UCSD-AML1 (cell line): ENCODE measurements at regions not wholly inside any gene's neighbourhood (a gene's known extent, or its start where the extent isn't known, plus 50 kb on each side); places are given as distances from the start of the nearest gene placed in this dataset.

Experiments used
- DNase-seq: peaks from one replicate; lab custom pipeline; 2025; ENCODE audit not compliant: unreplicated experiment; lab: John Stamatoyannopoulos, UW

DNA sequence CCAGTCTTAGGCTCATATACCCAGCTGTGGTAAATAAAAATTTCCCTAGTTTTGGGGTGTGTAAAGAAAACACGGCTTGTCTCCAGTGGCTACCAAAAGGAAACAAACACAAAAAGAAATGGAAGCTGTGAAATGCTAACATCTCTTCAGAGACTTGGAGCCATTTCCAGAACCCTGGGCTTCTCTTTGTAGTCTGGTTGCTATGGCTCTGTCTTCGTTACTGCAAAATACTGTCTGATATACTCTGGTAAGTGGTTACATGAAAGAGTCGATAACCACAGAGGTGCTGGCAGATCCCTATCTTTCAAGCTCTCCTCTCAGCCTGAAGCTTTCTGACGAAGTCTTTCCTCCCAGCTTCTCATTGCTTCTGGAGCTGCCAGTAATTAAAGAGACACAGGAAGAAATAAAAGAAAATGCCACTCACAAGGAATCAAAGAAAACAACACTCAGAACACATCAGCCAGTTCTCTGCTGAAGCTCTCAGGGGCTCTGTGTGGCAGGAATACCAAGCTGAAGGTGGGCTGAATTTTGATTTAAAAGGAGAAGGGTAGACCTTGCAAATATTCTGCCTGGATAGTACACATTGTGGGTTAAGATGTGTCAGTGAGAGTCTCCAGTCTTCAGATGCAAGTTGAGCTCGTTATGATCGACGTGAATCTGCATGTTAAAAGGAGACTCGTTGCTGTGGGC is 107.6 kb upstream of the FAM9C start:
- no peak for DNase-seq

DNA sequence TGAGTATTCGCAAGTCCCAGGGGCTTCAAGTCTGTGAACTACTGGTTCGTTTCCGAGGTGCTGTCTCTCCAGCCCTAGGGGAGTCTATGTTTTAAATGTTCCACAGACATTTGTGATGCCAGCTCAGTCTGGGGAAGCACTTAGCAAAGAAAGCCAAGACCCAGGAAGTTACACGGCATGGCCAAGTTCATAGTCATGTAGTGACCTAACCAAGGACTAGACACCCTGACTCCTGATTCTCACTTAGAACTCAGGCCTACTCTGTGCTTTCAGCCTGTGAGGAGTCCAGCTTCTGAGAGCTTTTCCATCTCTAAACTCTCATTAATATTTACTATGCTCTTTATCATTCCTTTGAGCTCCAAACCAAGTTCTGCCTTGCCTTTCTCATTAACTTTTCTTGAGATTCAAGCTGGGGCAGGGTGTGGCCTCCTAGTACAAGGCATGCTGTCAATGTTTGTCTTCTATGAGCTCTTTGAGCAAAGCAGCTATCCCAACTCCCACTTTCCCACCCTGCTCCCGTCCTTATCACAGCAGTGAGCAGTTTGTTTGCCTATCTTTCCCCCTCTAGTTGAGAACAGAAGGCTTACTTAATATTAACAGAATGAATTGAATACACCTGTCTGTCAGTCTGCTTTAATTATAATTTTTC is 105.4 kb upstream of the FAM9C start:
- DNase-seq: no peak

DNA sequence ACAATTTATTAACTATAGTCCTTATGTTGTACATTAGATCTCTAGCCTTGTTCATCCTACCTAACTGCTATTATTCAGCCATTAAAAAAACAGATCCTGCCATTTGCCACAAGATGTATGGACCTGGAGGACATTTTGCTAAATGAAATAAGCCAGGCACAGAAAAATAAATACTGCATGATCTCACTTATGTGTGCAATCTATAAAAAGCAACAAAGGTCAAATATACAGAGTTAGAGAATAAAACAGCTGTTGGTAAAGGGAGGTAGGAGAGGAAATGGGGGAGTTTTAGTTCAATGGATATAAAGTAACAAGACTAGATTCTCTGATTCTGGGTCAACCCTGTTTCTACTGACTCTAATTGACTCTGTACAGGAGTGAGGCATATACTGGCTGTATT is 103.3 kb upstream of the FAM9C start:
- no peak for DNase-seq

DNA sequence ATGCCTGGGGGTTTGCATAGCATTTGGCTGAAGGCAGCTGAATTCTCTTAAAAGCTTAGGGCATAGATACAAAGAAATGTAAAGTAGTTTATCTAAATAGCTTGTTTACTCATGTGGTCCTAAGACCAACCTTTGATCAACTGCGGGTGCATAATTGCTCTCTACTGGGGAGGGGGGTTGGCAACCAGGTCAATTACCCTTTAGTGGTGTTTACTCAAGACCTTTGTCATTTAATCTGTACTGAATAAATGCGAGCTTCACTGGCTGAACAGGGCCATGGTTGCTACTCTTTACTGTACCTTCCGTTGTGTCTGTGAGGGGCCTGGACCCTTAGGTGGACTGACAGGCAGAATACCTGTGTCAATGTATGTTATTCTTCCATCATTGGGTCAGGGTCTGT is 102.7 kb upstream of the FAM9C start:
- DNase-seq: no peak

DNA sequence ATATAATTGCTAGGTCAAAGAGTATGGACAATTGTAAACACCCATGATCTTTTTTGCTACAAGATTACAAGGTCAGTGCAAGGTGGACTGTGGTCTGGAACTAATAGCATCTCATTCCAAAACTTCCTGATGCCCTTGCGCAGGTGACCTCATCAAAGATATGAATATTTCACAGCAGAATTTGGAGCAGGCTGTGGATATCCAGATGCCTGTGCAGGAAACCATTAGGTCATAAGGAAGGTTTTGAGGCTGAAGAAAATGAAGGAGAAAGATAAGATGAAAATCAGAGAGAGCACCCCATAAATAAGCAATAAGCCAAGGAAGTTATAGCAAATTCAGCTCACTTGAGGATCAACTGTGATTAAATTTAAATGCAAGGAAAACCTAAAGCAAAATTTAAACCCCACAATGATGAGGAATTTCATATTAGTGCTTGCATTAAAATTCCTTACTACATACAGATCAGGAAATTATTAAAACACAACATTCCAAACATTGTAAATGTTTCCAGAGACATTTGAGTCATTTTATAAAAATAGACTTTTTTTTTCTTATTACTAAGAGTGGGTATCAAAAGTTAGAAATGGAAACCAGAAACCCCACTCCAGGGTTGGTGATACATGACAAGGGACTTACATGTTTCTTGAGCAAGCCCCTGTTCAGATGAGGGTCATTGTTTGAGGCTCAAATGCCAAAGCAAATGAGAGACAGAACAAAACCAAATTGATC is 100.7 kb upstream of the FAM9C start:
- no peak for DNase-seq

DNA sequence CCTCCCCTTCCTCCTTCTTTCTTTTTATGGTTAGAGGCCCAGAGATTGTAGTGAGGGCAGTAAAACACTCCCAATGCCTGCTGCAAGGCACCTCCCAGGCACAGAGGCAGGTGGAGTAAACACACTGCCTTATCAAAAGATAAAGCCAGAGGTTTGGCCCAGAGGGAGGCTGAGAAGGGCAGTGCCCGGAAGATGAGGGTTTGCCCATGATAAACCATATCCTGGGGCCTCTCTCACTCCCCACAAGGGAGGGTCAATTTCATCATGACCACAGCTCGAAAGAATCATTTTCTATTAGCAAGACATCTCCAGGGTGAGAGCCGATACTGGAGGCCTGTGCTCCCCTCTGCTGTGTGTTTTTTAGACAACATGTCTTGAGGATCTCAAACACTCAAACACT is 98.5 kb upstream of the FAM9C start:
- DNase-seq: peak; percentile 42

DNA sequence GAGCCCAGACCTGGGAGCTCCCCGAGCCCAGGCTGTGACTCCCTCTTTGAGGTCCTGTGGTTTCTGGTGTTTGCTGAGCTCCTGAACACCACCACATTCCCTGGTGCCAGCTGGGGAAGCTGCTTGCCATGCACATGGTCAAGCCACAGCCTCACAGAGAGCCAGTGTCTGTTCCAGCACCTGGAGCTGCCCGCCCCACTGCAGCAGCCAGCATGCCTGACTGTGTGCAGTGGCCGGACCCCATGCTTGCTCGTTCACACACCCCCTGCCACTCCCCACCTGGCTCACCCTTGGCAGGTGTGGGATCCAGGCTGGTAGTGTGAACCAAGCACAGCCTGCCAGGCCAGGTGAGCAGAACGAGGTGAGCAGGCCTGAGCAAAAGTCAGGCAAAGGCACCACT is 95.6 kb upstream of the FAM9C start:
- no peak for DNase-seq

DNA sequence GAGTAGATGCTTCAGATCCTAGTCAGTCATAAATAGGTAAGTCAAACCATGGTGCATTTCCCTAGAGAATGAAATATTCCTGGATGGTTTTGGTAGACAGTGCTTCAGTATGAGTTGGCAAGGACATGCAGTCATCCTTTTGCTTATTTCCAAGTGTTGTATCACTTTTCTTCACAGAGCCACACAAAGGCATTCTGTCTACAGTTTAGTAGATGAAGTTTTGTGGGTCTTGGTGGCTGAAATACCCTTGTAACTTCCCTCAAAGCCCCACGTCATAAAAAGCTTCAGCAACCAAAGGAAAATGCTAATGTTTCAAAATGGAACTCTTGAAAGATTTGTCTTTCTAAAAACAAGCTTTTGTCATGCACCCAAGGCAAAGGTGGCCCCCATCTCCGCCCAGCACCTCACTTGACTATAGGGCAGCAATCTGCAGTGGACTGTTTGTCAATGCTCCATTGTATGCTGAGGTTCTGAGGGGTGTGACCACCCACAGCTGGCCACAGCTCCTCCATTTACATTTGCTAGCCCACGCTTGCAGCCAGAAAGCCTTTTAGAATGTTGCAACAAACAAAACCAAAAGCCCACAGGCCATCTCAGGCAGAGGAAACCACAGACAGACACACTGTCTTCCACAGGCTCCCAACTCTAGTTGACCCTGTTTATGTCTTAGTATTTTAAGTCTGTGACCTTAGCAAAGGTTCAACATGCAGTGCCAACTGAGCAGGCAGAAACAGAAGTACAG is 87.1 kb upstream of the FAM9C start:
- peak; percentile 22 for DNase-seq

DNA sequence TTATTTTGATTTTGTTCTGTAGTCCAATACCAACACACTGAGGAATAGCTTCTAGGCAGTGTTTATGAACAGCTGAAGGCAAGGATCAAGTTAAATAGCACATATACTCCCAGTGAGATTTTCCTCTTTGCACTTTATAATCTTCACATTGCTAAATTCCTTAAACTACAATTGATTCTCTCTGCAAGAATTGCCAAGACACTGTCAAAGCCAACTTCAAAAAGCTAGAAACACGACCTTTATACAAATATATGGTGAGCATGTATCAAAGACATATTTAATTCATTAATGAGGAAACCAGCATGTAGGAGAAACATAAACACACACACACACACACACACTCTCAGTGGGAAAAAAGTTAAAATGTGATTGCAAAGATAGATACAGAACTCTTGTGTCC is 86.4 kb upstream of the FAM9C start:
- DNase-seq: no peak

DNA sequence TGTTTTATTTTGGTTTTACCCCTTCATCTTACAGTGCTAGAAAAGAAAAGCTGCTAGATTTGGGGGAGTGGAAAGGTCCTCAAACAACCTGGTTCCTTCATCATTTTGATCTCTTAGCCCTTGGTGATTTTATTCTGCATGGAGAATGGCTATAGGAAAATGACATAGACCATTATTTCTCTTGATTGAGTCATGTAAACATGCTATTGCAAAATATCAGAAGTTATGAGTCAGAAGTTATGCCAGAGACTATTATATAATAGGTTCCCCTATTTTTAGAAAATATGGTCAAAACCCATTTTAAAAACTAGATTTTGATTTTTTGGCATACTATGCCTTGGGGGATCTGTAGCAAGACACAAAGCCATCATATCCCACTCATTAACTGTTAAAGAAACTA is 83.7 kb upstream of the FAM9C start:
- no peak for DNase-seq

DNA sequence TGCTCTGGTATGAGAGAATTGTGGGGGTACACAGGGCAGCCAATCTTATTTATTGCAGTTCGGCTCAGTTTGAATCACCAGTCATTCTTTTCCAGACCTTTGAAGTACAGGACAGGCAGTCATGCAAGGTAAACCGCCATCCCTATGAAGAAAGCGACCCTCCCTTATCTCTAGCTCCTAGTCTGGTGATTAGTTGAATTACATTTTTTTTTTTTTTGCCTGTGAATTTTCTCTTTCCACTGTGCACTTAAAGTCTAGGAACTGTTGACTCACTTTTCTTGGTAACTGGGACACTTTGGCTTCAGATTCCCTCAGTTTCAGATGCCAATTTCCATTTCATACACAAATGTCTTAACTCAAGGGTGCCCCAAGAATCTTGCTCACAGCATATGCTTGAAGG is 82.4 kb upstream of the FAM9C start:
- DNase-seq: no peak

DNA sequence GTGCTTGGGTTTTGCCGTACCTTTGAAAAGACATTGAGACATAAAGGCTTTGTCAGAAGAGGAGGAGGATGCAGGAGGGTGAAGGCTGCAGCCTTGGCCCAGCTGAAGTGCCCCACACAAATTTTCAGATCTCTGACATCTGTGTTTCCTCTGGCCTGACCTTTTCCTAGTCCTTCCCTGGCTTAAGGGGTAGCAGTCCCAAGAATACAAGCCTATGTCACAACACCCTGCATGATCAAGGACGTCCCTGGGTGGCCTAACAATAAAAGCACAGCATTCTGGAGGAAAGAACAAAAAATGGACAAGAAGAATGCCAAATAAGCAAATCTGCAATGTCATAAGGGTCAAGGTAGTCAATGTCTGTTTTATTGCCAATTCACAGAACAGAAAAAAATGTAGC is 80.8 kb upstream of the FAM9C start:
- no peak for DNase-seq

DNA sequence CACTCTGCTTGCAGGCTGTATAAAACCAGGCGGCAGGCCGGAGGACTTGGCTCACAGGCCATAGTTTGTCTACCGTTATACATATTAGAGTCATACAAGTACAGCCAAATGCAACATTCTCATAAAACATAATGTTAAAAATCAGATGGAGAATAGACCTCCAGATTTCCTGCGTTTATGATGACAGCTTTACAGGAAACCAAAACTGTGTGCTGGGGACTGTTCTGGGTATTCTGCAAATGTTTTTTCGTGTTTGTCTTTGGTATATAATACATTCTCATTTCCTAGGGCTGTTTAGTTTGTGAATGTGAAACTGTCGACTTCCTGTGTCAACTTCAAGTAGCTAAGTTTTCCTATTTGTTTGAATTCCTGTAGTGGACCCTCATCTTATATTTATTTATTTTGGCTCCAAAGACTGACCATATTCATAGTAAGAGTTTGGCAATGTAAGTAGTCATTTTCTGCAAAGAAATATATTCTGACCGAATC is 79.5 kb upstream of the FAM9C start:
- no peak for DNase-seq

DNA sequence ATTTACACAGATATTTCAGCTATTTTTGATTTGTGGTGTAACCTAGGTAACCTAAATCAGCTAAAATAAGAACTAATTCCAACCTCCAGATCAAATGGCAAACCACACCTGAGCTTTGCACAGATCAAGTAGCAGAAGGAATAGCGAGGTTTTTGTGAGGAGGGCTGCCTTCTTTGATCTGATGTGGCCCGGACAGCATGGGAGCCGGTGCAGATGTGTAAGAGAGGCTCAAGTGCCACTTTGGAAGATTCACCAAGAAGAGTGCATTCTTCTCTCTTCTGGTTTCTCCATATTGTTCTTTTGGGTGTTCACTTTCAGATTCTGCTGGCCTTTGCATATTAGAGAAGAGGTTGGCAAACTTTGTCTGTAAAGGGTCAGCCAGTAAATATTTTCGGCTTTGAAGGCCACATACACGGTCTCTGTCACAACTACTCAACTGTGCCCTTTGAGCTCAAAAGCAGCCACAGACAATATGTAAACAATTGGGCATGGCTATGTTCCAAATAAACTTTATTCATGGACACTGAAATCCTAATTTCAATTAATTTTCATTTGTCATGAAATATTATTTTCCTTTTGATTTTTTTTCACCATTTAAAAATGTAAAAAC is 78.9 kb upstream of the FAM9C start:
- DNase-seq: no peak

DNA sequence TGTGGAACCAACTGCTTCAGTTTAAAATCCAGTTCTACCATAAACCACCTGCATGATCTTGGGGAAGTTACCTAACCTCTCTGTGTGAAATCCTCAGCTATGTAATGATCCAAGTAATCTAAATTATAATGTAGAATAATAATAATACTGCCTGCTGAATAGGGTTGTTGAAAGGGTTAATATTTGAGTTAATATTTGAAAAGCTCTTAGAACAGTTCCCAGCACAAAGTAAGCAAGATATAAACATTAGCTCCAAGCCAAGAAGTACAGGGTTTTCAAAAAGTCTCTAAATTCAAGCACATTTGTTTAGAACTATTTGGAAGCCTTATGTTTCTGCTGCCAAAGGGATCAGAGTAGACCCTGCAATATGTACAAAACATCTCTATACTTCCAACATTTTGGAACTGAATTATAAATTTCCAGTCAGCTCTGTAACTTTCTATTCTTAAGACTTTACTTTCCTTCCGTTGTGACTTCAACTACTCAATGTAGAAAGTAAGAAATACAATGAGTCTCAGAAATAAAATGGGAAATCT is 76.7 kb upstream of the FAM9C start:
- no peak for DNase-seq

DNA sequence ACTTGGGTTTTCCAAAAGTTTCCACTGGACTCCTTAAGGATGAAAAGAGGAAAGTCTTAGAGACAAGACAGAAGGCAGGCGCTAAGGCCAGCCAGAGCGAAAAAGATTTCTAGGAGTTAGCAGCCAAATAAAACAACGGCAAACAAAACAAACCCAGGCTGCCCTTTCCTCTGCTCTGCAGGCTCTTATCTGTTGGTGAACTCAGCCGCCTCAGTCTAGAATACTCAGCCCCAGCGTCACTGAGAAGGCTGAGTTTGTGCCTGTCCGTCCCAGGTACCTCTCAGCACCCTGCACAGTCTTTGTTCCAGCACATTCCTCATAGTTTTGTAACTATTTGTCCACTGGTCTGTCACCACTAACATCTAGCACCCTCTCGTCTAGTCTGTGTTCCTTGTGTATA is 75.6 kb upstream of the FAM9C start:
- DNase-seq: no peak

DNA sequence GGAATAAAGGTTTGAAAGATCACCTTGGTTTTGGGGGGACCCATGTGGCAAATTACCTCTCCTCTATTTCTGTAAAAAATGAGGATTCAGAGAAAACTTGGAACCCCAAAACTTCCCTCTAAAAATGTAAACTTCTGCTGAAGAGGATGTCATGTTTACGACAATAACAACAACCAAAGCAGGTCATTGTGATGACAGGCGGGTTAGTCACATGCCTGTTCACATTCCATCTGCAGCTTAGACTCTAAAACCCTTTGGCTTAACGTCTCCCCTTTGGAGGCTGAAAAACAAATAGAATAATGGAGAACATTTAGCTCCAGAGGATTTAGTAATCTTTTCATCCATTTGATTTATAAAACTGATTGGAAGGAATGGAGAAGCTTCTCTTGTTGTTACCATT is 75.0 kb upstream of the FAM9C start:
- DNase-seq: no peak

DNA sequence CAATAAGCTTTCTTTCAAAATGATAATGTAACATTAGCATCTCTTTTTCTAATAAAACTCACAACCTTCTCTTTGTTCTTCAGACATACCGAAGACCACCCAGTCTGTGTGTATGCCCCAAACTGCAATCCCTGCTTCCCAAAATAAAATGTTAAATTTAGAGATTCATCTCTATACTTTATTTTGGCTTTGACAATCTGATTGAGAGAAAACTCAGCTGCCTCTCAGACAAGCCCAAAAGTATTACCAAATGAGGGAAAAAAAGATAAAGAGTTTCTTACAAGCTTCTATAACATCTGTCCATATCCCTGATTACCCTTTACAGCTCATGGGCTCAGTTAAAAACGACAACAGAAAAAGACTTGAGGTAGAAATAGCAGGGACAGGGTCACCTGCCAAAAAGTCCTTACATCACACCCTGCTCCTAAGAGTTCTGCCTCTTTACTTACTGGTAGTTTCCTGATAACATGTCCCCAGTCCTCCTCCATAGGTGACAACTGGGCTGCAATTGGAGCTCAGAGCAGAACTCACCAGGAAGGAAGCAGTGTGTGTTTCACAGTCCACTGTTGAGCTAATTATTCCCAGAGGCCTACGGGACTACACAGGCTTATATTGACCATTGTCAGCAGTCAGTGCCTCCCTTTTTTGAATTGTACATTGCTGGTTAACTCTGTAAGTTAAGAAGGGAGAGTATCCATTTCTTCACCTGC is 70.9 kb upstream of the FAM9C start:
- DNase-seq: no peak

DNA sequence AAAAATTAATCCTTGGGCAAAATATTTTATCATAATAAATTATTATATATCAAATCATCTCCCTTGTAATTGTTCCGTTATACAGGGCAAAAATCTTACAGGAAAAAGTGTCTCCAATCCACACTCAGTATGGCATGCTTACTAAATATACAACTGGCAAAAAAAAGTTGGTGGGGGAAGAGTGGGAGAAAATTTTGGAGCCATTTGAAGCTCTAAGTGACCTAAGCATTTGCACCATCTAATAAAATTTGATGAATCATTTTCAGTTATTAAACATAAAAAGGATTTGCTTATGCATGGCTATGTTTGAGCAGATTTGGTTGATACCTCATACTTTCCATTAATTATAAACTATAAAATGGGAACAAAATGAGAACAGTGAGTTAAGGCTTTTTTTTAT is 68.1 kb upstream of the FAM9C start:
- no peak for DNase-seq
